ENCODE measurements at regions not wholly inside any gene's neighbourhood (a gene's known extent, or its start where the extent isn't known, plus 50 kb on each side); places are given as distances from the start of the nearest gene placed in this dataset.

DNA sequence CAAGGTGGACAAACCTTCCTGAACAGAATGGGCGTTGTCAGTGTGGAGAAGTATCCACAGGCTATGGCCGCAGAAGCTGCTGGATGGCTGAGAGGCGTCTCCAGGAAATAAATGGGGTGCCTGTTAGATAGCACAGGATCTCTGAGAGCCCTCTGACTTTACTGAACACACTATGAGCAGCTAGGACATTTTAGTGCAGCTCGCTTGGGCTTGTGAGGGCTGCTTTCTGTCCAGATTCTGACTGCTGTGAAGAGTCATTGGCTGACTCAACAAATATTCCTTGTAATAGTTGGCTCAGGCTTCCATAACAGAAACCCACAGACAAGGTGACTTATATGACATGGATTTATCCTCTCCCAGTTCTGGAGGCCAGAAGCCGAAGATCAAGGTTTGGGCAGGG lies 100.2 kb upstream of the SNTG2 start:
- no peak overlapping the region for H3K4me3 Mint-ChIP-seq
- H3K36me3 Mint-ChIP-seq (ENCODE audit: low read depth): no peaks in the 10 kb centered on the region
- H3K4me1 Mint-ChIP-seq: peaks cover 14% of the 10 kb centered on the region
- TF ChIP-seq, protein P1, sequence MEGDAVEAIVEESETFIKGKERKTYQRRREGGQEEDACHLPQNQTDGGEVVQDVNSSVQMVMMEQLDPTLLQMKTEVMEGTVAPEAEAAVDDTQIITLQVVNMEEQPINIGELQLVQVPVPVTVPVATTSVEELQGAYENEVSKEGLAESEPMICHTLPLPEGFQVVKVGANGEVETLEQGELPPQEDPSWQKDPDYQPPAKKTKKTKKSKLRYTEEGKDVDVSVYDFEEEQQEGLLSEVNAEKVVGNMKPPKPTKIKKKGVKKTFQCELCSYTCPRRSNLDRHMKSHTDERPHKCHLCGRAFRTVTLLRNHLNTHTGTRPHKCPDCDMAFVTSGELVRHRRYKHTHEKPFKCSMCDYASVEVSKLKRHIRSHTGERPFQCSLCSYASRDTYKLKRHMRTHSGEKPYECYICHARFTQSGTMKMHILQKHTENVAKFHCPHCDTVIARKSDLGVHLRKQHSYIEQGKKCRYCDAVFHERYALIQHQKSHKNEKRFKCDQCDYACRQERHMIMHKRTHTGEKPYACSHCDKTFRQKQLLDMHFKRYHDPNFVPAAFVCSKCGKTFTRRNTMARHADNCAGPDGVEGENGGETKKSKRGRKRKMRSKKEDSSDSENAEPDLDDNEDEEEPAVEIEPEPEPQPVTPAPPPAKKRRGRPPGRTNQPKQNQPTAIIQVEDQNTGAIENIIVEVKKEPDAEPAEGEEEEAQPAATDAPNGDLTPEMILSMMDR (IDR thresholded peaks at IDR 0.05): no peak
- peaks cover 7% of the 10 kb centered on the region for H3K9me3 Mint-ChIP-seq
- no peak overlapping the region for H3K27ac Mint-ChIP-seq
- no peak for DNase-seq
- H3K27me3 Mint-ChIP-seq (ENCODE audit: low read depth, poor library complexity): peaks cover 16% of the 10 kb centered on the region

DNA sequence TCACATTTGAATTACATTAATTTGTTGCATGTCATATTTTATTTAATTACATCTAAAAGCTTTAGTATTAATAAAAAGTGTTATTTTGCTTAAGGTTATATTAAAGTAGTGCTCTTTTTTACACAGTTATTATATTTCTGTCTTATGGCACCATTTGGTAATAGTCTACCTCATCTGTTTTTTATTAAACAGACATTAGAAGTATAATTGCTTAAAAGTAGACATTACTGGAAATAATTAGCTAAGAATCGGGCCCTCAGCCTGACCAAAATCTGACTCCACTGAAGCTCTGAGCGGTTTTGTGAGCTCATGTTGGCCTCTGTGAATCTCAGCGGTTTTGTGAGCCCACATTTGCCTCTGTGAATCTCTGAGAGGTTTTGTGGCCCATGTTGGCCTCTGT lies 102.5 kb upstream of the SNTG2 start:
- Mint-ChIP-seq H3K27me3 (ENCODE audit: low read depth, poor library complexity) (peaks cover 10% of the 10 kb centered on the region), H3K9me3 (no peaks in the 10 kb centered on the region), H3K4me1 (peaks cover 21% of the 10 kb centered on the region), H3K36me3 (ENCODE audit: low read depth) (no peaks in the 10 kb centered on the region), H3K4me3 (no peak overlapping the region), H3K27ac (no peak overlapping the region)
- no peak for DNase-seq
- TF ChIP-seq, protein P1 (IDR thresholded peaks at IDR 0.05): no peak

DNA sequence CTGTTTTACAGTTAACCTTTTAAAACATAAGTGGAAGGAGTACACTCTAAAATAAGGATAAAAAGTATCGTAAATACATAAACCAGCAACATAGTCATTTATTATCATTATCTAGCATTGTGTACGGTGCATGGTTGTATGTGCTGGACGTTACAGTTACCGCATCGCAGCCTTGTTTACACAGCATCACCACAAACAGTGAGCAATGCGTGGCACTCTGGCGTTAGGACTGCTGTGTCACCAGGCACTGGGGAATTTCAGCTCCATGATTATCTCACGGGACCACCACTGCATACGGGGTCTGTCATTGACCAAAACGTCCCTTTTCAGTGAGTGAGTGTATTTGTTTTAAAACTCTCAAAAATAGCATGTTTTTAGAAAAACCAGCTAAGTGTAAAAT lies 103.0 kb upstream of the SNTG2 start:
- no peaks in the 10 kb centered on the region for H3K36me3 Mint-ChIP-seq (ENCODE audit: low read depth)
- TF ChIP-seq, protein P1 (IDR thresholded peaks at IDR 0.05): no peak
- H3K4me3 Mint-ChIP-seq: no peak overlapping the region

DNA sequence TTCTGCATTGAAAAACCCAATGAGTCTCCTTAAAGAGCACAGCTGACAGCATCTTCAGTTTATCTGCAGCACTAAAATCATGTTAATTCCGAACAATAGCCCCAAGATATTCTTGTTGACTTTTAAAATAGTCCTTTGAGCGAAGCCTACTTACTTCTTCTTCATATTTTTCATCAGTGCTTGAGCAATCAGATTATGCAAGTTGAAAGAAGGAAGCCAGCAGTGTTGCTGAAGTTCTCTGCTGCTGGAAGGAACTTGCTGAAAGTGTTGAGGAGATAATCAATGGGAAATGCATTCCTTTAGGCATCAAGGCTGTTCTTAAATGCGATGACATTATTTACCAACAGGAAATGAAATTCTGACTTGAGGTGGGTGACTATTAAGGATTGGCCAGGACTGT lies 105.9 kb upstream of the SNTG2 start:
- Mint-ChIP-seq H3K9me3 (peaks cover 7% of the 10 kb centered on the region), H3K27me3 (ENCODE audit: low read depth, poor library complexity) (peaks cover 2% of the 10 kb centered on the region), H3K4me3 (no peak overlapping the region), H3K27ac (no peak overlapping the region), H3K36me3 (ENCODE audit: low read depth) (no peaks in the 10 kb centered on the region), H3K4me1 (peaks cover 30% of the 10 kb centered on the region)
- TF ChIP-seq, protein P1 (IDR thresholded peaks at IDR 0.05): no peak
- DNase-seq: no peak

More for the DNA sequence above, 103.0 kb upstream of the SNTG2 start:
- Mint-ChIP-seq H3K9me3 (no peaks in the 10 kb centered on the region), H3K27ac (no peak overlapping the region), H3K27me3 (ENCODE audit: low read depth, poor library complexity) (peaks cover 7% of the 10 kb centered on the region), H3K4me1 (peaks cover 23% of the 10 kb centered on the region)
- DNase-seq: no peak

DNA sequence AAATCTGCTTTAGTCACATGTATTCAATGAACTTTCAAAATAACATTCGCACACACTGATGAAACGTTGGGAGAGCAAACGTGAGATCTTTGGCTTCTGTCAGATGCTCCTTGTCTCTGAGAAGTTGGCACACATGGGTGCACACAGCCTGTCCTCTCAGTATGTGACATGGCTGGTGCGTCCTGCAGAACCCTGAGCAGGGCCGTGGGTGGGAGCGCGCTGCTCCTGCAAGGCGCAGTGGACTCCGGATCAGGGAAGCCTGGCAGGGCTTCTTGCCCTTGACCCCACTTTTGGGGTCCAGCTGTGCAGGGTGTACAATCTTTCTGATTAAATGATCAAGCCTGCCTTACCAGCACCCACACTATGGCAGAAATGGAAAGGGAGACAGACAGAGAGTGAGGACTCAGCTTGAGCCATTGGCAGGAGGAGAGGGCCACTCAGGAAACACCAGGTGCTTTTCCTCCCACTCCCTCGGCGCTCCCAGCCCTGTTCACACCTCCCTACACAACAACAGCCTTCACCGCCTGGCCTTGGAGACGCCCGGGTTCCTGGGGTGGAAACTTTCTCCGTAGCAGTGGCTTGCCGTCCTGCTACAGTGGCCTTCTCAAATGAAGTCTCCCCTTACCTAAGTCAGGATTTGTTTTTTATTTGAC lies 108.4 kb upstream of the SNTG2 start:
- Mint-ChIP-seq H3K4me3 (no peak overlapping the region), H3K4me1 (peaks cover 26% of the 10 kb centered on the region), H3K27ac (no peak overlapping the region), H3K27me3 (ENCODE audit: low read depth, poor library complexity) (peaks cover 7% of the 10 kb centered on the region), H3K36me3 (ENCODE audit: low read depth) (no peaks in the 10 kb centered on the region), H3K9me3 (peaks cover 16% of the 10 kb centered on the region)
- TF ChIP-seq, protein P1 (IDR thresholded peaks at IDR 0.05): no peak
- no peak for DNase-seq

DNA sequence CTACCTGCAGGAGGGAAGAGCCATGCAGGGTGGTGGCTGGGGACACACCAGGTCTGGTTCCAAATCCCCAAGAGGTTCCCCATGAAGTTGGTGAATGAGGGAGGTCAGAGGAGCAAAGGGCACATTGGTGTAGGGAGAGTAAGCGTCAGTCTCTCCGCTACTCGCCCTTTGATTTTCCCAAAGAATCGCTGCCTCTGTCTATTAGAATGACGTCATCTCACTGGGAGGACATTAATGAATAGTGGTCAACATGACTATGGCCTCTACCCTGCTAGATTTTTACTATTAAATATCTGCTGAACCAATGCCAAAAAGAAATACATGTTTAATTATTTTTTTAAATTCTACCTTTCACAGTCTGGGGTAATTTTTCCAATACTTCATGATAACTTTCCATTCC lies 109.6 kb upstream of the SNTG2 start:
- Mint-ChIP-seq H3K4me3 (no peak overlapping the region), H3K9me3 (peaks cover 16% of the 10 kb centered on the region), H3K4me1 (peaks cover 26% of the 10 kb centered on the region), H3K27me3 (ENCODE audit: low read depth, poor library complexity) (peaks cover 6% of the 10 kb centered on the region), H3K36me3 (ENCODE audit: low read depth) (no peaks in the 10 kb centered on the region), H3K27ac (no peak overlapping the region)
- DNase-seq: no peak
- TF ChIP-seq, protein P1 (IDR thresholded peaks at IDR 0.05): no peak

All from nephron progenitor cell (in vitro differentiated cells).